Pancreas (tissue), 10 donors: ENCODE measurements at regions not wholly inside any gene's neighbourhood (a gene's known extent, or its start where the extent isn't known, plus 50 kb on each side); places are given as distances from the start of the nearest gene placed in this dataset.

ENCODE experiments used
- ATAC-seq, 4 donors: fragments of 200-7000 bp; cut with Tn5 transposase; one replicate each; pipeline versions ENCODE4 v1.8.0 to v1.9.1; 2020; ENCODE audit warnings: mild to moderate bottlenecking in 4 of 4, moderate library complexity in 4 of 4
- DNase-seq, 6 donors: peaks; one replicate each; pipeline ENCODE4 v3.0.0-alpha.2; 2020
- FAIRE-seq: peaks from 2 replicates; lab custom pipeline; 2012; peaks lifted over from hg19 to GRCh38; lab: Jason Lieb, UNC
- H3K27ac ChIP-seq, 4 donors: fragments of 200-600 bp; sonication (generic); 1 replicate in 3 of 4; 2 replicates in 1 of 4; pipeline versions ENCODE4 v1.5.0 to v1.8.0; 2020
- H3K27me3 ChIP-seq, 4 donors: fragments of 200-600 bp; one replicate each; pipeline ENCODE4 v1.8.0; 2021
- H3K36me3 ChIP-seq, 3 donors: fragments of 200-600 bp; sonication (generic) in 1 of 3; one replicate each; pipeline versions ENCODE4 v1.5.0 to v1.8.0; 2020 to 2021
- H3K4me1 ChIP-seq, 3 donors: fragments of 200-600 bp; one replicate each; pipeline ENCODE4 v1.8.0; 2021
- H3K4me3 ChIP-seq, 4 donors: fragments of 200-600 bp; sonication (generic) in 2 of 4; one replicate each; pipeline versions ENCODE4 v1.5.0 to v1.8.0; 2020 to 2021
- H3K9me3 ChIP-seq, 4 donors: fragments of 200-600 bp; one replicate each; pipeline ENCODE4 v1.8.0; 2021
- CTCF ChIP-seq, 4 donors: fragments of 200-600 bp; sonication (generic) in 3 of 4; IDR thresholded peaks; one replicate each; pipeline versions ENCODE4 v1.5.0 to v1.8.0; 2021; ENCODE audit warnings: antibody characterized with exemption in 4 of 4
- WGBS, 2 donors: extraction: QIAGEN DNeasy Blood & Tissue Kit; methylation state at CpG; one replicate each; pipeline ENCODE4 v1.1.7; 2013; 5-methylcytosine and 5-hydroxymethylcytosine counted together
- intact Hi-C, 3 donors: fragments of 100-400 bp; cut with DNase I; formaldehyde crosslinking; loops; one replicate each; pipeline versions ENCODE4 v1.11.1 to v1.14.2; 2022
- donor health status: healthy with polysubstance abuse.
- donor health status: DM: no; HTN: no; CAD: no; lungs with moderate emphysema.
- donor health status: DM: no; HTN: no; CAD: no.
- donor health status: control.
- donor health status: control.
- donor health status: Bipolar disorder and iron deficiency.
- donor health status: DM: yes; HTN: yes; CAD: no.
- donor health status: DM: no; HTN: no; CAD: no.
- donor health status: DM: no; HTN: no; CAD: no.
- donor health status: DM: yes; HTN: yes; CAD: no.

GRCh38 chr4:32985256-32985655 lies 2265.1 kb downstream of the PCDH7 start:
- H3K27me3 ChIP-seq: no peaks in the 10 kb centered on the region
- no peak for TF ChIP-seq CTCF (IDR thresholded peaks at IDR 0.05)
- no peaks in the 10 kb centered on the region for H3K9me3 ChIP-seq
- intact Hi-C loops: no loop called here
- DNase-seq (no peak), FAIRE-seq (no peak), ATAC-seq (no peak)
- H3K4me1 ChIP-seq: no peaks in the 10 kb centered on the region
- no peak overlapping the region for H3K27ac ChIP-seq
- no peaks in the 10 kb centered on the region for H3K36me3 ChIP-seq
- H3K4me3 ChIP-seq: no peak overlapping the region

DNA sequence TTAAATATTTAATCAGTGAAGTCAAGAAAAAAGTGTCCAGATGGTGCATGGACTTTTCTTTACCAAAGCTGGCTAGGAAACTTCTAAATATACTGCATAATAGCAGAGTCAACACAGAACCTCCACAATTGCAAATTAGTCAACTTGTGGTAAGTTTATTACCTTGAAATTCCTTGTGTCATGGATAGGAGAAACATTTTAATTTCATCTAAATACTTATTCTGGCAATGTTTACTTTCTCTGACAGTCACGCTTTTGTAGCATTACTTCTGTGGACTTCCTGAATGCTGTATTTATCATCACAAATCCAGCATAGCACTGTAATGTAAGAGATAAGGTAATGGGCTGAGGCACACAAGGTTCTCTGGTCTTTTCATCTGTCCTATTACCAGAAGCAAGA lies 2266.1 kb downstream of the PCDH7 start:
- intact Hi-C loops: no loop called here
- H3K4me1 ChIP-seq: no peaks in the 10 kb centered on the region
- ATAC-seq (peak in 2 of 4 donors; percentile 23 to 43), DNase-seq (no peak), FAIRE-seq (no peak)
- no peak overlapping the region for H3K4me3 ChIP-seq
- 7 to 15% methylated on average over 1 of the region's 1 CpG for WGBS, 2 donors
- H3K9me3 ChIP-seq: no peaks in the 10 kb centered on the region
- no peak overlapping the region for H3K27ac ChIP-seq
- TF ChIP-seq CTCF (IDR thresholded peaks at IDR 0.05): no peak
- no peaks in the 10 kb centered on the region for H3K27me3 ChIP-seq
- no peaks in the 10 kb centered on the region for H3K36me3 ChIP-seq

DNA sequence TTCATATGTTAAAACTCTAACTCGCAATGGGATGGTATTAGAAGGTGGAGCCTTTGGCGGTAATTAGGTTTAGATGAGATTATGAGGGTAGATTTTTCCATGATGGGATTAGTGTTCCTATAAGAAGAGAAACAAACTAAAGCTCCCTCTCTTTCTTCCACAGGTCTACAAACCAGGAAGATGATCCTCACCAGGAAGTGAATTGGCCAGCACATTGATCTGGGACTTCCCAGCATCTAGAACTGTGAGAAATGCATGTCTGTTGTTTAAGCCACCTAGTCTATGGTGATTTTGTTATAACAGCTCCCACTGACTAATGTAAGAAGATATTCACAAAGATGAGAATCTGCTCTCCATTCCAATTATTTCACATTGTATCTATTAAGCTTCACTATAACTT lies 2266.9 kb downstream of the PCDH7 start:
- Histone ChIP-seq H3K4me3 (no peak overlapping the region), H3K27me3 (no peaks in the 10 kb centered on the region), H3K9me3 (no peaks in the 10 kb centered on the region), H3K36me3 (no peaks in the 10 kb centered on the region), H3K27ac (no peak overlapping the region), H3K4me1 (no peaks in the 10 kb centered on the region)
- no peak for FAIRE-seq
- no peak for ATAC-seq
- 42 to 54% methylated on average over 2 of the region's 2 CpGs for WGBS, 2 donors
- no peak for TF ChIP-seq CTCF (IDR thresholded peaks at IDR 0.05)
- intact Hi-C loops: no loop called here
- no peak for DNase-seq

DNA sequence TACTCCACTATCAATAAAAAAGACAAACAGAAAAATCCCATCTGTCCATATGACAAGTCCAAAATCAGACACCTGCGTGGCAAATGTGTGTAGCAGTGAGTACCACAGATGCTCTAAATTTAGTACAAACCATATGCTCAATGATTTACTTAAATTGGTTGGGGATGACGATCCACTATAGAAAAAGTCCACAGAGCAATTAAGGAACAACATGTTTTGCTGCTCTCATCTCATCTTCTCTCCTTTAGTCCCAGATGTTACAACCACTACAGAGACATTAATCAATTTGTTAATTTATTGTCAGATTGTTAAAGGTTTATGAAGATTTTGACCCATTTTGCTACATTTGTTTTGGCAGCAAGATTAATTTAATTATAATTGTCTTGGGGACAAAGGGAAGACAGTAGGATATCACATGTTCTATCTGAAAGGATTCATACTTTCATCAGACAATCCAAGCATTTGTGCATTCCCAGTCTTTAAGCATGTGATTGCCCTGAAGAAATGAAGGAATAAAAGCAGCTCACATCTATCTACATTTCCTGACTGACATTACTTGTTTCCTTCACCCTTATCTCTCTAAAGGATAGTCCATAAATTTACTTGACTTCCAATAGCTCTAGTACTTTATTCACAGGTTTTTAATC lies 2268.1 kb downstream of the PCDH7 start:
- no peak for DNase-seq
- TF ChIP-seq CTCF (IDR thresholded peaks at IDR 0.05): no peak
- no peaks in the 10 kb centered on the region for H3K9me3 ChIP-seq
- H3K4me1 ChIP-seq: no peaks in the 10 kb centered on the region
- ATAC-seq: no peak
- no peaks in the 10 kb centered on the region for H3K27me3 ChIP-seq
- FAIRE-seq: no peak
- no peak overlapping the region for H3K4me3 ChIP-seq
- no peak overlapping the region for H3K27ac ChIP-seq
- H3K36me3 ChIP-seq: no peaks in the 10 kb centered on the region
- intact Hi-C loops: no loop called here
- WGBS, 2 donors: 44 to 60% methylated on average over 2 of the region's 2 CpGs

DNA sequence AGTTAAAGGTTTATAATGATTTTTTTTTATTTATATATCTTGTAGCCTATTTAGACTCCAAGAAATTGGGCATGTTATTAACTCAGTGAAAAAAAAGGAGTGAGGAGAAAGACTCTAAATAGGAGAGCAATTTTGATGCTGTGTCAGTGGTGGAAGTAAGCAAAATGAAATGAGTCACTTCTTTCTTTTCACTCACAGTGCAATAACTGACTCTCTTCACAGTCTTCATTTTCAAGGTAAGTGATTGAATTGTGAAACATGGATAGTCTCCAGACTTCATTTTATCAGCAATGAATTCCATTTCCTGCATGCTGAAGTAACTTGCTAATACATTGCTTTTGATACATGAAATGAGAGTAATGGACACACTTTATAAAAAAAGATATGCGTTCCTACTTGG lies 2271.5 kb downstream of the PCDH7 start:
- intact Hi-C loops: no loop called here
- H3K27me3 ChIP-seq: no peaks in the 10 kb centered on the region
- no peak for FAIRE-seq
- no peak overlapping the region for H3K4me3 ChIP-seq
- TF ChIP-seq CTCF (IDR thresholded peaks at IDR 0.05): no peak
- no peak overlapping the region for H3K27ac ChIP-seq
- DNase-seq: no peak
- ATAC-seq: no peak
- no peaks in the 10 kb centered on the region for H3K9me3 ChIP-seq
- 70 to 83% methylated on average over 1 of the region's 1 CpG for WGBS, 2 donors
- H3K36me3 ChIP-seq: no peaks in the 10 kb centered on the region
- H3K4me1 ChIP-seq: no peaks in the 10 kb centered on the region
